Osteoblast (primary cell): ENCODE measurements at regions not wholly inside any gene's neighbourhood (a gene's known extent, or its start where the extent isn't known, plus 50 kb on each side); places are given as distances from the start of the nearest gene placed in this dataset.

Experiments
- DNase-seq: peaks from one replicate; pipeline ENCODE4 v3.0.0; 2011; ENCODE audit warnings: low spot score, mixed read lengths; ENCODE audit not compliant: insufficient read length; ENCODE audit errors: missing footprints
- H2AFZ ChIP-seq: 2 replicates; pipeline ENCODE4 v1.6.0; 2011; ENCODE audit warnings: mild to moderate bottlenecking, low read length
- H3K27ac ChIP-seq: 2 replicates; pipeline ENCODE4 v1.5.1; 2011; ENCODE audit warnings: mild to moderate bottlenecking, low read depth, low read length, moderate library complexity
- H3K27me3 ChIP-seq: 2 replicates; pipeline ENCODE4 v1.6.0; 2012; ENCODE audit warnings: mild to moderate bottlenecking, control low read depth, inconsistent platforms, low read length, moderate library complexity; ENCODE audit not compliant: insufficient read depth
- H3K36me3 ChIP-seq: 2 replicates; pipeline ENCODE4 v1.5.1; 2011; ENCODE audit warnings: mild to moderate bottlenecking, low read length, control low read depth, moderate library complexity; ENCODE audit not compliant: insufficient read depth
- H3K4me1 ChIP-seq: 2 replicates; pipeline ENCODE4 v1.5.1; 2011; ENCODE audit warnings: mild to moderate bottlenecking, low read length, control low read depth, moderate library complexity; ENCODE audit not compliant: insufficient read depth
- H3K4me2 ChIP-seq: 2 replicates; pipeline ENCODE4 v1.6.0; 2011; ENCODE audit warnings: mild to moderate bottlenecking, low read length; ENCODE audit not compliant: insufficient read depth
- H3K4me3 ChIP-seq: fragments of 200-600 bp; sonication (generic); 3 replicates; pipeline ENCODE4 v1.5.1; 2012; ENCODE audit warnings: mild to moderate bottlenecking, low read length, inconsistent platforms; ENCODE audit not compliant: insufficient read depth
- H3K79me2 ChIP-seq: 2 replicates; pipeline ENCODE4 v1.6.0; 2012; ENCODE audit warnings: mild to moderate bottlenecking, low read length, control low read depth, inconsistent platforms; ENCODE audit not compliant: insufficient read depth
- H3K9me3 ChIP-seq: 2 replicates; pipeline ENCODE4 v1.5.1; 2011; ENCODE audit warnings: low read depth, low read length, control low read depth
- H4K20me1 ChIP-seq: 2 replicates; pipeline ENCODE4 v1.6.0; 2012; ENCODE audit warnings: mild to moderate bottlenecking, low read length, control low read depth; ENCODE audit not compliant: insufficient read depth
- TF ChIP-seq, protein P1 (sequence below): IDR thresholded peaks from 2 replicates; pipeline ENCODE4 v1.5.1; 2011; ENCODE audit warnings: mild to moderate bottlenecking, low read depth, low read length, moderate library complexity; ENCODE audit errors: extremely low read depth

DNA sequence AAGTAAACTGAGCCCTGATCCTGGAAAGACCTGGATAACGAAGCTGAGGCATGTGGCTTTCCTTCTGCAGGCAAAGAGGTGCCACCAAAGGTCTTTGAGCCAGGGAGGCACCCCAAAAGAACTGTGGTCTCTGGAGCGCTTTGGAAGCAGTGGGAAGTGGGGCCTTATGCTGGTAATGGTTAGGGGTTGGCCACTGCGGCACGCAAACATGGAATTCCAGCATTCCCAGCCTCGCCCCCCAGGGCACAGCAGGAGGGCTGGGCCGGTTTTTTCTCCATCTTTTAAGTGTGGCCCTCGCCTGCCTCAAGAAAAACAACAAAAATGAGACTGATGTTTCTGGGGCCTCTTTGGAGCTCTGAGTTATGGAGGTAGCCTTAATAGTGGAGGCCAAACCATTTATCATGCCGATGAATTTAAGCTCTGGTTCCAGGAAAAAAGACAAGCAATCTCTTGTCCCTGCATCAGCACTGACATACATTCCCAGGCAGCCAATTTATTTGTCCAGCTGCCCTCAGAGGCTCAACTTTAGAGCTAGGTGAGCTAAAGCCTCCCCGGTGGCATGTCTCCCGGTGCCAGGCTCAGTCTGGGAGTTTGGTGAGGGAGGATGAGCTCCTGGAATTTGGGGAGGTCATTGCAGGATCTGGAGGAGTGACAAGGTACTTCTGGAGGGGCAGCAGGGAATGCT, 109.0 kb downstream of the TLE3 start:
- no peak for DNase-seq
- no peaks in the 10 kb centered on the region for H4K20me1 ChIP-seq
- H3K27ac ChIP-seq = no peak overlapping the region
- H3K9me3 ChIP-seq = no peaks in the 10 kb centered on the region
- no peak overlapping the region for H3K4me3 ChIP-seq
- H3K4me2 ChIP-seq = no peak overlapping the region
- no peaks in the 10 kb centered on the region for H3K79me2 ChIP-seq
- peaks cover 54% of the 10 kb centered on the region for H3K27me3 ChIP-seq
- TF ChIP-seq, protein P1, sequence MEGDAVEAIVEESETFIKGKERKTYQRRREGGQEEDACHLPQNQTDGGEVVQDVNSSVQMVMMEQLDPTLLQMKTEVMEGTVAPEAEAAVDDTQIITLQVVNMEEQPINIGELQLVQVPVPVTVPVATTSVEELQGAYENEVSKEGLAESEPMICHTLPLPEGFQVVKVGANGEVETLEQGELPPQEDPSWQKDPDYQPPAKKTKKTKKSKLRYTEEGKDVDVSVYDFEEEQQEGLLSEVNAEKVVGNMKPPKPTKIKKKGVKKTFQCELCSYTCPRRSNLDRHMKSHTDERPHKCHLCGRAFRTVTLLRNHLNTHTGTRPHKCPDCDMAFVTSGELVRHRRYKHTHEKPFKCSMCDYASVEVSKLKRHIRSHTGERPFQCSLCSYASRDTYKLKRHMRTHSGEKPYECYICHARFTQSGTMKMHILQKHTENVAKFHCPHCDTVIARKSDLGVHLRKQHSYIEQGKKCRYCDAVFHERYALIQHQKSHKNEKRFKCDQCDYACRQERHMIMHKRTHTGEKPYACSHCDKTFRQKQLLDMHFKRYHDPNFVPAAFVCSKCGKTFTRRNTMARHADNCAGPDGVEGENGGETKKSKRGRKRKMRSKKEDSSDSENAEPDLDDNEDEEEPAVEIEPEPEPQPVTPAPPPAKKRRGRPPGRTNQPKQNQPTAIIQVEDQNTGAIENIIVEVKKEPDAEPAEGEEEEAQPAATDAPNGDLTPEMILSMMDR = no peak
- no peaks in the 10 kb centered on the region for H3K36me3 ChIP-seq
- H3K4me1 ChIP-seq = no peaks in the 10 kb centered on the region
- H2AFZ ChIP-seq = no peak overlapping the region

DNA sequence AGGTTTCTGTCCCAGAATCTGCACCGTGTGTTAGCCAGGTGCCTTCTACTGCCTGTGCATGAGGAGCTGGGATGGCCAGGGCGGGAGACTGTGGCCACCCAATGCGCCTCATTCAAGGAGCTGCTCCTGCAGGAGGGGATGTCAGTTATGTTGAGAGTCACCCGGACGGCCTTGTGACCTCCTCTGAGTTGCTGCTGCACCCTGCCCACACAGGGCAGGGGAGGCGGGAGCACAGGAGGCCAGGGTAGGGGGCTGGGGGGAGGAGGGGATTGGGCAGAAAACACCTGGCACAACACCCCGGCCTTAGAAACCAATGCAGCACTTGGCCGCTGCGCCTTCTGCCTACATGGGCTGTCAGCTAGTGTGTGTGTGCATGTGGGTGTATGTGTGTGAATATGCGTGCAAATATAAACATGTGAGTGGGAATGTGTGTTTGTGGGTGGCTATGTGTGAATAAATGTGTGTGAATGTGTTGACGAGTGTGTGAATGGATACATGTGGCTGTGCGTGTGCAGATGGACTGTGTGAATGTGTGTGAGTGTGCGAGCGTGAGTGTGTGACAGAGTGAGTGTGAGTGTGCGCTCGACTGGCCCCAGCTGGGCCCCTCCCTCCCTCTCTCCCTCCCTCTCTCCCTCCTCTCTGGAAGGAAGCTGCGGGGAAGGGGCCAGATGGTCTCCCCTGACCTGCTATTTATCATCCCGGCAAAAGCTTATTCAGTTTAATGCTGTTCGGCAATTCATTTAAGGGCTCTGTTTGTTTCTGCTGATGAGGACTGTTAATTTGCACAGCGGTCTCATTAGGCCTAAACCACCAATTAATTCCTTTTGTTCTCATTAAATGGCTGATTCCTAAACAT, 106.9 kb downstream of the TLE3 start:
- Histone ChIP-seq H4K20me1 (no peaks in the 10 kb centered on the region), H3K4me1 (no peaks in the 10 kb centered on the region), H3K4me3 (no peak overlapping the region), H3K79me2 (no peaks in the 10 kb centered on the region), H3K27me3 (peaks cover 48% of the 10 kb centered on the region), H3K9me3 (no peaks in the 10 kb centered on the region), H3K27ac (no peak overlapping the region), H2AFZ (no peak overlapping the region), H3K4me2 (no peak overlapping the region), H3K36me3 (no peaks in the 10 kb centered on the region)
- peak; percentile 57 for DNase-seq
- TF ChIP-seq, protein P1 = no peak

DNA sequence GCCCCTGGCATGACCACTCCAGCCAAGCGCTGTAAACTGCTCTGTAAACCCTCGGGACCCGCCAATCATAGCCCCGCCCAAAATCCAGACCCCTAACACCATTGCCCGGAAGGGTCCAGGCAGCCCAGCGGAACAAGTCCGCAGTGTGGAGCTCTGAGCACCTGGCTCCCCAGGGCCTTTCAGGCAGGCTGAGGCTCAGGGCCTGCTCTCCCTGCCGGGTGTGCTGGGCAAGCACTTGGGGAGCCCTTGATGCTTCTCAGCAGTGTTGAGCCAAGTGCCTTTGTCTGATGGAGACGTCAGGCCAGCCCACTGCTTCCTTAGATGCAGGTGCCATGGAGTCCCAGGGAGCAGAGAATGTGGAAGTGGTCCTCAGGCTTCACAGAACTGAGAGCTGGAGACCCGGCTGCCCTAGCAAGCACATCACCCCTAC, 106.2 kb downstream of the TLE3 start:
- Histone ChIP-seq H3K79me2 (no peaks in the 10 kb centered on the region), H3K27ac (no peak overlapping the region), H3K4me1 (no peaks in the 10 kb centered on the region), H4K20me1 (no peaks in the 10 kb centered on the region), H3K4me3 (no peak overlapping the region), H3K27me3 (peaks cover 51% of the 10 kb centered on the region), H2AFZ (no peak overlapping the region), H3K4me2 (no peak overlapping the region), H3K36me3 (no peaks in the 10 kb centered on the region), H3K9me3 (no peaks in the 10 kb centered on the region)
- DNase-seq = no peak
- TF ChIP-seq, protein P1 = no peak

DNA sequence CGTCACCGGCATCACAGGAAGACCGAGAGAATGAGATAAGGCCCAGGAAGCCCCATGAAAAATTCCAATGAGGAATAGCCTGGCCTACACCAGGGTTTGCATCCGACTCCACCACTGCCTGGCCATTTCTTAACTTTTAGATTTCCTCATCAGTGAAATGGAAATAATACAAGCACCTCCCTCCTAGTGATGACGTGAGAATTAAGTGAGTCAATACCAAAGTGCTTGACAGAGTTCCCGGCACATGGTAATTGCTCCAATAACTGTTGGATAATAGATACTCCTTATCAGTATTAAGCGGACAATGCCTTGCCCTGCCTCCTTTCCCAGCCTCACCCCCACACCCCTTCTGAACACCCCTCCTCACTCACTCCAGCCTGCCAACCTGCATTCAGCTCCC, 105.4 kb downstream of the TLE3 start:
- TF ChIP-seq, protein P1 = no peak
- no peak for DNase-seq
- peaks cover 46% of the 10 kb centered on the region for H3K27me3 ChIP-seq
- no peaks in the 10 kb centered on the region for H3K36me3 ChIP-seq
- no peaks in the 10 kb centered on the region for H3K9me3 ChIP-seq
- no peaks in the 10 kb centered on the region for H3K4me1 ChIP-seq
- no peak overlapping the region for H3K4me3 ChIP-seq
- H2AFZ ChIP-seq = no peak overlapping the region
- no peak overlapping the region for H3K4me2 ChIP-seq
- H4K20me1 ChIP-seq = no peaks in the 10 kb centered on the region
- no peaks in the 10 kb centered on the region for H3K79me2 ChIP-seq
- no peak overlapping the region for H3K27ac ChIP-seq
